ENCODE measurements at regions not wholly inside any gene's neighbourhood (a gene's known extent, or its start where the extent isn't known, plus 50 kb on each side); places are given as distances from the start of the nearest gene placed in this dataset.

DNA sequence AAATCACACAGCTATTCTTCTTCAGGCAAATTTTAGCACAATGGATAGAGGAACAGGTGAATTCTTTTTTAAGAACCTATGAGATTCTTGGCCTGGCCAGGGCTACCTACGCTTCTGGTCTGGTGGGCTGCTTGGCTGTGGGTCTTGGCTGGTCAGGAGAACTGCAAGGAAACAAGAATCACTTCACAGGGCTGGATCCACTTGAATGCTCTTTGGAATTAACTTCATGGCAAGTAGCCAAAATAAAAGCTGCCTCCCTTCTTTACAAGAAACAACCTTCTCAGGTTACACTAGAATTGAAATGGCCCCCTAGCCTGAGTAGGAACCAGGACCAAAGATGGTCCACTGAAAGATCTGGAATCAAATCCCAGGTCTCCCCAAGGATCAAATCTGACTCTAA is 519.1 kb downstream of the IQCM start:
- no peak for DNase-seq

DNA sequence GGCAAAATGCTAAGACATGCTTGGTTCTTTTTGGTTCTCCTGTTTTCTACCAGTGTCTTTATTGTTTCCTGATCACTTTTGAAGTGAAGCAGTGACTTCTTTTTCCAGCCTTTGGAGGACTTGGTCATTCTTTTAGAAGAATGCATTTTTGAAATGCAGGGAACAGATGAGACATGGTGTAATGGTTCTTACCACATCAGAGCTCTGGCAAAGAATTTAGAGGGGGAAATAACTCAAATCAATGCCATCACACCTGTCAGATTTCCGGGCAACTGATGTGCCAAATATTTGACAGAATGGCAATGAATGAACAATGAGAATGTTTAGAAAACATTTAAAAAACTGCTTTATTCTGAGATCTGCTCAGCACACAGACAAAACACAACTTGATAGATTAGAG is 519.6 kb downstream of the IQCM start:
- DNase-seq: no peak

DNA sequence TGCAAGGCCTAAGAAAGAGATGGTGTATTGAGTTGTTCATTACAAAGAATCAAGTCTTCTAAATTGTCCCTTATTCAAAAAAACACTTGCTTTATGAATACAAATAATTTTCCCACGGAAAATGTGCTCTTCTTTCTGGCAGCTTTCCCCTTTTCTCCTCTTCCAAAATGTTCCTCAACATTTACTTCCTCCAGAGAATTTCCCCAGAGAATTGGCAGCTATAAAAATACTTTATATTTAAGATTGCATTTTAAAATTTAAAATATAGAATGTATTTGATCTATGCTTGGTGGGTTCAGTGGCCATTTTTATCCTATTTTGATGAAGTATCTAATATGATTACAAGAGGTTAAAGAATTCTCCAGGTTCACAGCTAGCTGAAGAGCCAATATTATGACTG is 521.0 kb downstream of the IQCM start:
- DNase-seq: no peak

DNA sequence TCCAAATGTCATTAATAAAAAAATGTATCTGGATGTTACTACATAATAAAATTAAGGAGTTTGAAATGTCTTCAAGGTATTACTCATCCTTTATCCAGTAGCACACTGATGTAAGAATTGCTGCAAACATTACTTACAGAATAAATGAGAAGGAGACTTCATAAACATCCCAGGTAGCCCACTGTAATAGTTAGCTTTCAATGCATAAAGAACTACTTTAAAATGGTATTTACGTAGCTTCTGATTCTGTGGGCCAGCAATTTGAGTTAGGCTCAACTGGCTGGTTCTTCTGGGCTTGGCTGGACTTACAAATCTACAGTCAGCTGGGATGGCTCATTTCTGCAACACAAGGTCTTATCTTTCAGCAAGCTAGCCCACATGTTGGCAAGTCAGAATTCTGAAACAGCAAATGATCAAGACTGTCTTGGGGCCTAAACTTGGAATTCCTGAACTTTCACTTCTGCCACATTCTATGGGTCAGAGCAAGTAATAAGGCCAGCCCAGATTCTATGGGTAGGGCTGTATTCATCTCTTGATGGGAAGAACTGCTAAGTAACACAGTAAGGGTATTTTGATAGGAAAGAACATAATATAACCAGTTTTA is 522.5 kb downstream of the IQCM start:
- no peak for DNase-seq

DNA sequence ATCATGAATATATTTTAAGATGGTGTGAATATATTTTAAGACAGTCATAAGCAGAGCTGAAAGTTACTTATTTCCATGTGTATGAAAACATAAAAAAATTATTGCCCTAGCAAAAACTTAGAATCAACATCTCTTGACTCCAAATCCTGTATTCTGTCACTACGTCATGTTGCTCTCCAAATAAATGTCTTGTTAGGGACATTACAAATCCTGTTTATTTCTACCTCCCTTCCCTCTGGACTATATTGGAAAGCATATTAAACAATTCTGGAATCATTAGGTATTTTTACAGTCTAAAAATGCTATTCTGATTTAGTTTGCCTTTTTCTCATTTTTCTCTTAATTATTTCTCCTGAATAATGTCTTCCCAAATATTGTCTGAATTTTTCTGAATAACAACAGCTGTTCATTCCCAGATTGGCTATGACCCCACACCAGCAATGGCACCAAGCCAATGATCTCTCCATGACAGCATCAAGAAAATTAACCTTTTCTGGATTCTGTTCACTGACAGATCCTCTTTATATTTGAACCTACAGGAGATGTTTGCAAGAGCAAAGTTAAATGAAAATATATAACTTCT is 523.1 kb downstream of the IQCM start:
- DNase-seq: no peak

DNA sequence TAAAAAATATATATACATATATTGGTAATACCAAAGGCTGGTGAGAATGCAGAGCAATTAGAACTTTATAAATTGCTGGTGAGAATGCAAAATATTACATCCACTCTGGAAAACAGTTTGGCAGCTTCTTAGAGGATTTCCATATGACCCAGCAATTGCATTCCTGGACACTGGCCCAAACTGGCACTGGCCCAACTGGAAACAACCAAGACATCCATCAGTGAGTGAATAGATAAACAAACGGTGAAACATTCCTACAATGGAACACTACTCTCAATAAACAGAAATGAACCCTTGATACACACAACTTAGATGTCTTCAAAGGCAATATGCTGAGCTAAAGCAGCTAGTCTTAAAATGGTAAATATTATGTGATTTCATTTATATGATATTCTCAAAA is 524.2 kb downstream of the IQCM start:
- DNase-seq: no peak

DNA sequence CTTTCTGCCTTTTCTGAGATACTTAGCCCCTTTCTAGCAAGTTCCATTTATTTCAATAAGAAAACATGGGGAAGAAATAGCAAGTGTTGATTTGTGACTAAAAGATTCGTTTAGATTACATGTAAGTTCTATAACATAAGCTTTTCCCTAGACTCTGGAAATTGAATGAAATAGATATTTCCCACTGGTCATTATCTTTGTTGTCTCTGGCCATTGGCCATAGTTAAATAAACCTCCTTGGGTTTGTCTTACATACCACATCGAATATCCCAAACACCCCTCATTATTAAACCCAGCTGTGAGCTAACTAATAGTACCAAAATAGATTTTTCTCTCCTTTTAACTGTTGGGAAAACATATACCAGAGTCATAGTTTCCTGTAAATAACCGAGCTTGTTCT is 534.8 kb downstream of the IQCM start:
- no peak for DNase-seq

DNA sequence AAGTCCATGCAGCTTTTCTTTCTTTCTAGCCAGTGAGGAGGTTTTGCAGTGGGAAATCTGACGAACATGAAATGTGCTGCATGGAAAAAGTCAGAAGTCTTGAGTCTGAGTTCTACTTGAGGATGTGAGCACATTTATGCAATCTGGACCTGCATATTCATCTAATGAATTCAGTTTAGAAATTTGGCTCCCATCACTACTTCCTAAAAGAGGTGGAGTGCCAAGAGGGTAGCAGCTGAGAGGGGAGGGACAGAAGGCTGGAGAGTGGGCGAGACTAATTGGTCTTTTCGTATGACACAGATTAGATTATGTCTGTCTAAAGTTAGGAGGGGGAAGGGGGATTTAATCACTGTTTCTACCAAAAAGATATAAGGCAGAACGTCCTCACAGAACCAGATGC is 535.9 kb downstream of the IQCM start:
- DNase-seq: no peak

DNA sequence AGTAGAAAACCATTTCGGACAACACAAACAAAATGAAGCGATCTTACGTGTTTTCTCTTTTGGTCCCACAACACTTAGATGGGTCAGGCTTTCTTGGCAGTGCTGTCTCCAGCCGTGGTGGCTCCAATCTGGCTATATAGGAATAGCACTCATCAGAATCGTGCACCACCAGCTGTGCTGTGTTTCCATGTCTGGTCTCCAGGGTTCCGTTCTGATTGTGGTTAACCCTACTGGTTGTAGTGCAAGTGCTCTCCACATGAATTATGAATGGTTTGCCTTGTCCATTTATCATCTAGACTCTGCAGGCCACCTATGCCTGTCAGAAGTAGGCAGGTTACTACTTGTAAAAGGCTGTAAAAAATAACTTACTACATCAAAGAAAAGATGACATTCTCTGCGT is 536.3 kb downstream of the IQCM start:
- no peak for DNase-seq

DNA sequence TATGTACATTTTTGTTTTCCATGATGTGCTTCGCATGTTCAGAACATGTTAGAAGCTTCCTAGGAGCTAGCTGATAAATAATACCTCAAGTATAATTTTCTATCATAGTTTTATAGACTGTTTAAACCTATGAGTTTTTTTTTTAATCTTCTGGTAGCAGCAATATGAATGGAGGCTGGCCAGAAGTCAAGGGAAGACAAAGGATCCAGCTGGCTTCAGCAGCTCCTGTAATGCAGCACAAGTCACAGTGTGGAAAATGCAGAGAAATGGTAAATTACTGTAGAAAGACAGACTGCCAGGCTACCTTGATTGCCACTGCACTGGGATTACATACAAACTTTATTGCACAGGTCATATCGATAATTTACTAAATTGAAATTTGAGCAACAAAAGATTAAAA is 537.9 kb downstream of the IQCM start:
- DNase-seq: no peak

DNA sequence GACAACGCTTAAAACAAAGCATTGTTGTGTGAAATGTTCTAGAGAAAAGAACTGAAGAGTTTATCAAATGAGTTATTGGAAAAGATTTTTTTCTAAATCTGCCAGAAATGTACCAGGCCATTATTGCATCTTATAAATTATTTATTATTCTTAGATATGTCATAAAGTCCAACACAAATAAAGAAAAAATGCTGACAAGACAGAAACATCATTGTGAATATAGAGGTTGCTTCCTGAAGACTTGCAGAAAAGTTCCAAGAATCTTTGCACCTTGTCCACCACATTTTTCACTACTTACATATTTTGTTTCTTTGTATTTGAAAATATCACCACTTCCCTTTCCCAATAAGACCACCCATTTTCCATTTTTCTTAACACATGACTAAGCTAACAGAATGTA is 545.8 kb downstream of the IQCM start:
- DNase-seq: no peak

DNA sequence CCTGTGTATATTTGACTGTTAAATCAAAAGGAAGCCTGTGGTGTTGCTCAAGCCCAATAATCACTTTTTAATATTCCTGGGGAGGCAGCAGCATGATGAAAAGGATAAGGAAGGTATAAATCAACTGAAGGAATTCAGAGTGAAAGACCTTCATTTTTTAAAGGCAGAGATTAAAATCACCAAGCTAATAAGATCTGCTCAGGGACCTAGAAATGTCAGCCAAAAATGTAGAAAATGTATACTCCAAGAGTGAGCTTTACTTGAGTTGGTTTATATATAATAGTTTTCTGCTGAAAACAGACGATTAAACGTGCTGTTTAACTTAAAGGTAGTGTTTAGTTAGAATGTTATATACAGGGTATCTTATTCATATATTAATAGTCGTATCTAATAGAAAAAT is 549.3 kb downstream of the IQCM start:
- DNase-seq: no peak

DNA sequence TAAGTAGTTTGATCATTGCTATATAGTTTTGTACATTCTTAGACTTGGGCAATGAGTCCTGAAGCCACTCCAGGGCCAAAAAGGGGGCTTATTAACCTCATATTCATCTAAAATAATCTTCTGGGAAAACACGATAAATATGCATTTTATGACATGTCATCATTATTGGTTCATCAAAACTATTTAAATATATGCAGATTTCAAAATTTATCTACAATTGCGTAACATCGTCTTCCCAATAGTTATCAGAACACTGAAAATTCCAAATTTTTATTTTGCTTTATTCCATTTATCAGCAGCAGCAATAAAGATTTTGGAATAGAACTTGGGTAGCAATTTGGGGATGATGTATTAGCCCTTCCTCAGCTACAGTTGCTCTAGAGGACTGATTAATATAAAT is 550.0 kb downstream of the IQCM start:
- no peak for DNase-seq

DNA sequence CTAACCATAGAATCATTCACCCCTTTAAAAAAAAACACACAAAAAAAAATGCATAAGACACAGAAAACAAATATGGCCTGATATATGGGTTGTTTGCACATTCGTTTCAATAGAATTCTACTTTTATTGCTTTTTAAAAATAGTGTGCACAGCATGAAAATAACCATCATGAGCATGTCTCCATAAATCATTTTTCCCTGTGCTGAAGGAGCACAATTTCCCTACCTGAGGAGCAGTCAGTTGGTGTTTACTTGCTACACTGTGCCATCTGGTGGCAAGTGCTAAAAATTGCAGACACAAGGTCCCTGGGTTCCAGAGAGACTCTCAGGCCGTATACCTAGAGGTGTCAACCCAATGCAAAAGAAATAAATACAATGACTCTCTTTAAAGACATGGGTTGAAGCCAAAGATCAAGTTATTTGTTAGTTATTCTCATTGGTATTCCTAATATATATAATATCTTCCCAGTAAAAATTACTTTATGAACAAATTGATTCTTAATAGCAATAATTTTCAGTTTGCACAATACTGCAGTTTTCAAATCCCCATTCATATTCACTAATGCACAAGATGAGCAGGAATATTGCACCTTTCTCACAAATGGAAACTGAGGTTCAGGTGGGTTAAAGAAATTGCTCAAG is 551.4 kb downstream of the IQCM start:
- no peak for DNase-seq

DNA sequence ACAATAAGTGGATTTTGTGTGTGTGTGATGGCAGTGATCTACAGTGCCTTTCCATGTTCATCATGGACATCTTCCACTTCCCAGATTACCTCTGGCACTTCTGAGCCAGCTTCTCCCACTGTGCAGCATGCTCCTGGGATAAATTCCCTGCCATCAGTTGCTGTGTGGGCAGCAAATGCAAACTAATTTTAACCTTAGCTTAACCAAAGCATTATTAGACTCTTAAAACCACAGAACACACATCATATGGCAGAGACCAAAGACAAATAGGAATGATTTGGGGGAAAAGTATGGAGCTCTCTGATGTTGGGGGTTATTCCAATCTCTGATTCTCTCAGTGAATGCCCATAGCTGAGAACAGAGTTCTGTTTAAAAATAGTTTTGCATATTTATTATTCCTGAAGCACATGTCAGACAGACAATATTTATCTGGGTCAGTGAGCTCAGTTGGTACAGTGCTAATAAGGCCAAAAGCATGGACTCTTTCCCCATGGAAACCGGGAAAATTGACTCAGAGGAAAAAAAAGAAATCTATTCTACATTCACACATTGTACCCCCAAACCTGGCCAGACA is 567.4 kb downstream of the IQCM start:
- DNase-seq: no peak

DNA sequence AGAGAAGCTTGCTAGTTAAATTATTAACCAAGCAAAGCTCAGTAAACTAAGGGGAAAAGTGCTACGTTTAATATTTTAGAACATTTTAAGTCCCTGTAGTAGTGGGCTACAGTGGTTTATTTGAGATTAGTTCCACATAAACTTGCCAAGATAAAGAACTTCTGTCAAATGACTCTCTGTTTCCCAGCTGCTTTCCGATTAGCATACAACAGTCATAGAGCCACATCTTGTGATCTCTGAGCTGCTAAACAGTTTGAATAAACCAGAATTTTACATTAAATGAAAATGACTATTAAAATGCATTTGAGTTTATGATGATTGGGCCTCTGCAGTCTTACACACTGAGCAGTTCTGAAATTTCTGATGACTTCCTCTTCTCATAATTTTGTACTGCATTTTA is 568.5 kb downstream of the IQCM start:
- no peak for DNase-seq

DNA sequence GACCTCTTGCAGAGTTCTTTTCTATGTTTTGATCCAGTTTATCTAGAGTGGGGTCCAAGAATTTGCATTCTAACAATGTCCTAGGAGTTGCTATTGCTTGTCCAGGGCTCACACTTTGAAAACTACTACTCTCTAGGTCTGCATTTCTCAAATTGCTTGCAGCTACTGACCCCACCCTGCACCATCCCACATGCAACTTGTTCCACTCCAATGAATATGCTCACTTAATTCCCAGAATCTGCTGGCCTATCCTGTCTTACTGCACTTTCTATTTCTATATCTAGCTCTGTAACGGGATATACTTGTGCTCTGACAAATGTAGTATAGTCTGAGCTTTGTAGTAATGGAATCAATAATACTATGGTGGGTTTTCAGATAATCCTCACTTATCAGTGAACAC is 570.3 kb downstream of the IQCM start:
- DNase-seq: no peak

DNA sequence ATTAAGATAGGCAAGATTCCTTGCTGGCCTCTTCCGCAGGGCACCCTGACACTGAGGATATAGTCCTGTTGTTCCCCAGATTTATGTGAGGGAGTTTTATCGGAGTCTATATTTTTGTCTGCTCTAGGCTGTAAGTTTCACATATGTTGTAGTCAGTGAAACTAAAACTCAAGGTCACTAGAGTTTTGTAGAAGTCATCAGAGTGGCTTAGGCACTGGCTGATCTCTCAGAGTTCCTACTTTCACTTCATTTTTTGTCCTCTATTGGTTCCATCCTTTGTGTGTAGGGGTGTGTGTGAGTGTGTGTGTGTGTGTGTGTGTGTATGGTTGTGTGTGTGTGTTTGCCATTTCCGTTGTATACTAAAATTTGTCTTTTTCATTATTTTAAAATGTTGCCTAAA is 577.5 kb downstream of the IQCM start:
- DNase-seq: no peak

DNA sequence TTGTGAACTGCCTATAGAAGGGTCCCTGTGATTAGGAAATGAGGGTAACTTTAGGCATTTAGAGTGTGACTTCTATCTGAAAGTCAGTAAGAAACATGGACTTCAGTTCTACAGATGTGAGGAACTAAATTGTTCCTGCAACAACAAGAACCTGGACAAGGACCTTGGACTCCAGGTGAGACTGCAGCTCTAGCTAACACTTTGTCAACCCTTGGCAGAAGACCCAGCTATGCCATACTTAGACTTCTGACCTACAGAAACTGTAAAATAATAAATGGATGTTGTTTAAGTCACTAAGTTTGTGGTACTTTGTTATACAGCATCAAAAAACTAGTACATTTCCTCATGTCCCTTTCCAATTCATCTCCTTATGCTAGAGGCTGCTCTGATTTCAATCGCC is 580.8 kb downstream of the IQCM start:
- no peak for DNase-seq

DNA sequence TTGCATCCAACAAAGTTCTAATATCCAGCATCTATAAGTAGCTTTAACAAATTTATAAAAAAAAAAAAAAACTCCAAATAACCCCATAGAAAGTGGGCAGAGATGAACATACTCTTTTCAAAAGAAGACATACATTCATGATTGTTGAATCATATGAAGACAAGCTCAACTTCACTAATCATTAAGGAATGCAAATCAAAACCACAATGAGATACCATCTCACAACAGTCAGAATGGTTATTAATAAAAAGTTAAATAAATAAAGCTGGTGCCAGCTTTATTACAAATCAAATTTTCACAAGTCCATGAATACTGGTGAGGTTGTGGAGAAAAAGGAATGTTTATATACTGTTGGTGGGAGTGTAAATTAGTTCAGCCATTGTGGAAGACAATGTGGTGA is 592.0 kb downstream of the IQCM start:
- no peak for DNase-seq

DNA sequence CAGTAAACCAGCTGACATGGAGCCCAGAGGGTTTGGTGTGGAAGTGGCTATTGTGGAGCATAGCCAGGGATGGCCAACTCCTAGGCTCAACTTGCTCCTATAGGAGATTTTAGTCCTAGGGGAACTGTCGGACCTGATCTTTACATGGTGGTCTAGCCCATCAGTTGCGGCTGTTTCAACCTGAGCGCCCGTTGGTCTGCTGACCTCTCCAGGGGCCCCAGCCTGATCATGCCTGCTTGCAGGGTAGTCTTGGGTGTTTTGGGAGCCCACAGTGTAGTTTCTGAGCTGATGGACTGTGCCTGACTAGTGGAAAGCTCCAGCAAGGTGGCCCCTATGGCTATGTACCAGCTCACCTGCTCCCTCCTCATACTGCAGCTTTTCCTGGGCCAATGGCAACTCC is 597.0 kb downstream of the IQCM start:
- no peak for DNase-seq

DNA sequence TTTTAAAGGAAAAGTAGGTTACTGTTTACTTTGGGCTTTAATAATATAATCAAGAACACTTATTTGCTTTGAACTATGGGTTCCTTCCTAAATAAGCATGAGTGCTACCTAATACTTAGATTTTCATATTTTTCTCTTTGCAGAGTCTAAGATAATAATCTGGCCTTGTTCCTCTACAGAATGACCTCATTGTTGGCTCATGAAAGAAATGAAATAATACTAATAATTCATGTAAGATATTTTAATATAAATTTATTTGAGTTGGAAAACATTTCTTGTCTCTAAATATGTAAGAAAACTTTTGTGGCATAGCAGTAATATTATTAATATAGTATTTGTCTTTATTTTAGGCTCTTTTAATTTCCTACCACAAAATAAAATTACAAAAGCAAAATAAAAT is 601.3 kb downstream of the IQCM start:
- DNase-seq: no peak

DNA sequence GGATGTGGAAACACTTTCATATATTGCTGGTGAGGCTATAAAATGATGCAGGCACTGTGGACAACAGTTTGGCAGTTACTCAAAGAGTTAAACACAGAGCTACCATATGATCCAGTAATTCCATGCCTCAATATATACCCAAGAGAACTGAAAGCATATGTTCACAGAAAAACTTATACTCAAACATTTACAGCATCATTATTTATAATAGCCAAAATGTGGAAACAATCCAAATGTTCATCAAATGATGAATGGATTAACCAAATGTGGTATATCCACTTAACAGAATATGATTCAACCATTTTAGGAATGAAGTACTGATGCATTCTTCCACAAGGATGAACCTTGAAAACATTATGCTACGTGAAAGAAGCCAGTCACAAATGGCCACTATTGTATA is 603.8 kb downstream of the IQCM start:
- DNase-seq: no peak

DNA sequence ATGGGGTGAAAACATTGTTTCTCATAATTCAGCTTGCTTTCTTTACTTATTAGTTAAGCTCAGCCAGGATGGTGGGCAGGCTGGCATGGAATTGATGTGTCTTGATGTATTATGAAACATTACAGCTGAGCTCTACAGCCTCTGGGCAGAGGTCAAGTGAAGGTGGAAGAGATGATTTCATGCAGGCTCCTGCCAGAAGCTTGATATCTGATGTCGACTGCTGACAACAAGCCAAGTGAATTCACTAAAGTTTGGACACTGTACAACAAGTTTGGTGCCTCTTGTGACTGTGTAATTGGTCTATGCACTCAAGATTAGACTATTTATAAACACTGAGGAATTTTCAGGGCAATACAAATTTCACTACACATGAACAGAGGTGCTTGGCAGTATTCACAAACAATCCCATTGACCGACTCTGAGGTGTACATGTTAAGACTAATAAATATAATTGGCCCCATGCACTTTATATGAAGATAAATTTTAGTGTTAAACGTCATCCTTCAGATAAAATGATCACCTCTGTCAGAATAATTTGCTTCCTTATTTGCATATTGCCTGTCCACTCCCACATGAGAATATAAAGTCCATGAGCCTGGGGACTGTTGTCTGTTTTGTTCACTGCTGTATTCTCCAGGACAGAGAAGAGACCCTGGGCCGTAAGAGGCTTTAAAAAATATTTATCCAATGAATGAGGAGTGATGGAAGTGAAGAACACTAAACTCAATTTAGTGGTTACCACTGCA is 612.2 kb downstream of the IQCM start:
- no peak for DNase-seq
